Loucy (cell line): ENCODE measurements at regions not wholly inside any gene's neighbourhood (a gene's known extent, or its start where the extent isn't known, plus 50 kb on each side); places are given as distances from the start of the nearest gene placed in this dataset.

Experiments used
- H2AFZ ChIP-seq: fragments of 200-600 bp; sonication (generic); 2 replicates; pipeline ENCODE4 v1.6.0; 2016; ENCODE audit warnings: antibody characterized with exemption, mild to moderate bottlenecking, low read length, moderate library complexity
- H3F3A ChIP-seq: fragments of 200-600 bp; 2 replicates; pipeline ENCODE4 v1.6.0; 2016; ENCODE audit warnings: antibody characterized with exemption, low read depth, mild to moderate bottlenecking
- H3K27me3 ChIP-seq: fragments of 200-600 bp; sonication (generic); 2 replicates; pipeline ENCODE4 v1.6.1; 2014; ENCODE audit warnings: low read length, mild to moderate bottlenecking; ENCODE audit not compliant: insufficient read depth, poor library complexity, severe bottlenecking
- H3K36me3 ChIP-seq: fragments of 200-600 bp; sonication (generic); 2 replicates; pipeline ENCODE4 v1.6.1; 2016; ENCODE audit warnings: low read length; ENCODE audit not compliant: insufficient read depth
- H3K4me1 ChIP-seq: fragments of 200-600 bp; sonication (generic); 2 replicates; pipeline ENCODE4 v1.5.1; 2014; ENCODE audit warnings: low read length, mild to moderate bottlenecking; ENCODE audit not compliant: insufficient read depth, poor library complexity, severe bottlenecking
- H3K4me2 ChIP-seq: fragments of 200-600 bp; sonication (generic); 2 replicates; pipeline ENCODE4 v1.6.0; 2014; ENCODE audit warnings: antibody characterized with exemption, low read length, low read depth, mild to moderate bottlenecking; ENCODE audit not compliant: poor library complexity, severe bottlenecking
- H3K4me3 ChIP-seq: fragments of 200-600 bp; sonication (generic); 2 replicates; pipeline ENCODE4 v1.5.1; 2014; ENCODE audit warnings: low read length, mild to moderate bottlenecking, mixed read lengths; ENCODE audit not compliant: poor library complexity, severe bottlenecking
- H3K79me2 ChIP-seq: fragments of 200-600 bp; sonication (generic); 2 replicates; pipeline ENCODE4 v1.6.1; 2014; ENCODE audit warnings: low read length; ENCODE audit not compliant: insufficient read depth
- H3K9ac ChIP-seq: fragments of 200-600 bp; sonication (generic); 2 replicates; pipeline ENCODE4 v1.6.0; 2014; ENCODE audit warnings: mild to moderate bottlenecking, low read depth, low read length, moderate library complexity; ENCODE audit not compliant: poor library complexity, severe bottlenecking
- H3K9me2 ChIP-seq: fragments of 200-600 bp; sonication (generic); replicated peaks from 2 replicates; pipeline ENCODE4 v1.6.1; 2016; ENCODE audit warnings: low read depth, low read length, mixed read lengths
- H3K9me3 ChIP-seq: fragments of 200-600 bp; sonication (generic); 2 replicates; pipeline ENCODE4 v1.6.1; 2014; ENCODE audit warnings: mild to moderate bottlenecking, antibody characterized with exemption, low read length, low read depth; ENCODE audit not compliant: insufficient read depth
- H4K20me1 ChIP-seq: fragments of 200-600 bp; sonication (generic); 2 replicates; pipeline ENCODE4 v1.6.0; 2014; ENCODE audit warnings: antibody characterized with exemption, low read length, mild to moderate bottlenecking; ENCODE audit not compliant: insufficient read depth, poor library complexity, severe bottlenecking
- EZH2phosphoT487 ChIP-seq: fragments of 200-600 bp; IDR thresholded peaks from 2 replicates; pipeline ENCODE4 v1.6.1; 2018; ENCODE audit warnings: antibody characterized with exemption, mild to moderate bottlenecking, moderate library complexity, borderline replicate concordance
- TF ChIP-seq, protein P1 (sequence below): fragments of 200-600 bp; sonication (generic); conservative IDR thresholded peaks from 2 replicates; pipeline ENCODE4 v1.5.1; 2014; ENCODE audit warnings: mild to moderate bottlenecking, antibody characterized with exemption, low read length

DNA sequence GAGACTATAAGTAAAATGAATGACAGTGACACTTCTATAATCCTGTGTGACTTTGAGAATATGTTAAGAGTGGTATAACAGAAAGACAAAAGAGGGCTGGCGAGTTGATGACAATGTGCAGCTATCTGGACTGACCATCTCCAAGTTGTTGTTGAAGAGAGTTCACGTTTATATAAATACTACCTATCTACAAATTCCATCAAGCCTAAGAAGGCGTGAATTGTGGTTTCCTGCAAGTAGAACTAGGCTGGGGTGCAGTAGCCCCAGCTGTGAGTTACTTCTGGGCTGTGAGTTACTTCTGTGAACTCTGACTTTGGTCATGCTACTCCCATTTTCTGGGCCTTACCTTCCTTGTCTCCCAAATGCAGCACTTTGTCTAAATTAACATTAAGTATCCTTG is 561.0 kb downstream of the TBC1D4 start:
- TF ChIP-seq, protein P1, sequence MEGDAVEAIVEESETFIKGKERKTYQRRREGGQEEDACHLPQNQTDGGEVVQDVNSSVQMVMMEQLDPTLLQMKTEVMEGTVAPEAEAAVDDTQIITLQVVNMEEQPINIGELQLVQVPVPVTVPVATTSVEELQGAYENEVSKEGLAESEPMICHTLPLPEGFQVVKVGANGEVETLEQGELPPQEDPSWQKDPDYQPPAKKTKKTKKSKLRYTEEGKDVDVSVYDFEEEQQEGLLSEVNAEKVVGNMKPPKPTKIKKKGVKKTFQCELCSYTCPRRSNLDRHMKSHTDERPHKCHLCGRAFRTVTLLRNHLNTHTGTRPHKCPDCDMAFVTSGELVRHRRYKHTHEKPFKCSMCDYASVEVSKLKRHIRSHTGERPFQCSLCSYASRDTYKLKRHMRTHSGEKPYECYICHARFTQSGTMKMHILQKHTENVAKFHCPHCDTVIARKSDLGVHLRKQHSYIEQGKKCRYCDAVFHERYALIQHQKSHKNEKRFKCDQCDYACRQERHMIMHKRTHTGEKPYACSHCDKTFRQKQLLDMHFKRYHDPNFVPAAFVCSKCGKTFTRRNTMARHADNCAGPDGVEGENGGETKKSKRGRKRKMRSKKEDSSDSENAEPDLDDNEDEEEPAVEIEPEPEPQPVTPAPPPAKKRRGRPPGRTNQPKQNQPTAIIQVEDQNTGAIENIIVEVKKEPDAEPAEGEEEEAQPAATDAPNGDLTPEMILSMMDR: no peak
- TF ChIP-seq EZH2phosphoT487: no peak
- Histone ChIP-seq H4K20me1 (no peaks in the 10 kb centered on the region), H3K27me3 (no peaks in the 10 kb centered on the region), H3K79me2 (no peaks in the 10 kb centered on the region), H3K4me1 (no peaks in the 10 kb centered on the region), H3K9me2 (no peaks in the 10 kb centered on the region; the same call in 1 of the 2 replicates), H3K4me2 (no peak overlapping the region), H3F3A (no peaks in the 10 kb centered on the region), H3K9me3 (no peaks in the 10 kb centered on the region), H2AFZ (no peak overlapping the region), H3K9ac (no peak overlapping the region), H3K36me3 (no peaks in the 10 kb centered on the region), H3K4me3 (no peak overlapping the region)

DNA sequence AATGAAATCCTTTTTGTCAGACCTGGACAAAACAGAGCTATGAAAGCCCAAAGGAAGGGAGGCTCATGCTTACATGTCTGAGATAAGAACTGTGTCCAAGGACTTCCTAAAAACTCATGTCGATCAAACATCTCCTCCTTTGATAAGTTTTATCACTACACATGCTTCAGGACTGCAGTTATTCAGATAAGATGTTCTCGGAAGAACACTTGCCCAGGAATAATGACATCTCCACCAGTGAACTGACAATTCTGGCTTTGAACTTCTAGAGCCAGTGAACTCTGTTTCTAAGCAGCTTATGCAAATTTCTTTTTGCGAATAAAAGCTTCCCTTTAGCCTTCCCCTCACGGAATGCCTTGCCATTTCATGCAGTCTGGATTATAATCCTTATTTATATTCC is 561.6 kb downstream of the TBC1D4 start:
- TF ChIP-seq, protein P1: no peak
- TF ChIP-seq EZH2phosphoT487: no peak
- Histone ChIP-seq H3K4me3 (no peak overlapping the region), H4K20me1 (no peaks in the 10 kb centered on the region), H3K79me2 (no peaks in the 10 kb centered on the region), H3K27me3 (no peaks in the 10 kb centered on the region), H3K4me1 (no peaks in the 10 kb centered on the region), H2AFZ (no peak overlapping the region), H3K9me3 (no peaks in the 10 kb centered on the region), H3K4me2 (no peak overlapping the region), H3F3A (no peaks in the 10 kb centered on the region), H3K9ac (no peak overlapping the region), H3K36me3 (no peaks in the 10 kb centered on the region), H3K9me2 (no peaks in the 10 kb centered on the region; the same call in 1 of the 2 replicates)

DNA sequence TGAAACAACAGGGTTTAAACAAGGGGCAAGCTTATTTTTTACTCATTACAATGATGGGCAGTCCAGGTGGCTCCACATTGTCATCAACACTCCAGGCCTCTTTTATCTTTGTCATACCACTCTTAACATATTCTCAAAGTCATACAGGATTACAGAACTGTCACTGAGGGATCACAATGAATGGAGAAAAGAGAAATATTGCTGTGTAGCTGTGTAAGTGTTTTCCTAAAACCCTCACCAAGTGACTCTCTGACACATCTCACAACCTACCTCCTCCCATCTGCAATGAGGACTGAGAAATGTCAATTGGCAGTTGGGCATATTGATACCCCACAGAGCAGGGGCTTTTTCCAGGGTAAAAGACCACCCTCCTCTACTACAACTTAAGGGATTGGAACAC is 562.1 kb downstream of the TBC1D4 start:
- no peak overlapping the region for H2AFZ ChIP-seq
- TF ChIP-seq, protein P1: no peak
- H3K36me3 ChIP-seq: no peaks in the 10 kb centered on the region
- H4K20me1 ChIP-seq: no peaks in the 10 kb centered on the region
- H3K27me3 ChIP-seq: no peaks in the 10 kb centered on the region
- H3K4me3 ChIP-seq: no peak overlapping the region
- H3K9ac ChIP-seq: no peak overlapping the region
- H3K9me3 ChIP-seq: no peaks in the 10 kb centered on the region
- H3K9me2 ChIP-seq: no peaks in the 10 kb centered on the region; the same call in 1 of the 2 replicates
- H3K4me2 ChIP-seq: no peak overlapping the region
- H3F3A ChIP-seq: no peaks in the 10 kb centered on the region
- H3K79me2 ChIP-seq: no peaks in the 10 kb centered on the region
- H3K4me1 ChIP-seq: no peaks in the 10 kb centered on the region
